NB4 (cell line): ENCODE measurements at regions not wholly inside any gene's neighbourhood (a gene's known extent, or its start where the extent isn't known, plus 50 kb on each side); places are given as distances from the start of the nearest gene placed in this dataset.

Experiments
- DNase-seq: peaks from one replicate; pipeline ENCODE4 v3.0.0; 2010; ENCODE audit warnings: low read depth
- H3K4me3 ChIP-seq: one replicate; pipeline ENCODE4 v1.5.1; 2011; ENCODE audit warnings: mild to moderate bottlenecking, low read depth, low read length, moderate library complexity
- CTCF ChIP-seq: IDR thresholded peaks from one replicate; pipeline ENCODE4 v1.5.1; 2012; ENCODE audit warnings: low read depth, low read length
- MAX ChIP-seq: IDR thresholded peaks from 2 replicates; pipeline ENCODE4 v1.6.1; 2011; ENCODE audit warnings: low read depth, low read length
- MYC ChIP-seq: IDR thresholded peaks from 2 replicates; pipeline ENCODE4 v1.6.1; 2011; ENCODE audit warnings: low read depth, low read length
- POLR2A ChIP-seq: IDR thresholded peaks from 2 replicates; pipeline ENCODE4 v1.6.1; 2011; ENCODE audit warnings: mild to moderate bottlenecking; ENCODE audit not compliant: insufficient read length; ENCODE audit errors: extremely low read depth

DNA sequence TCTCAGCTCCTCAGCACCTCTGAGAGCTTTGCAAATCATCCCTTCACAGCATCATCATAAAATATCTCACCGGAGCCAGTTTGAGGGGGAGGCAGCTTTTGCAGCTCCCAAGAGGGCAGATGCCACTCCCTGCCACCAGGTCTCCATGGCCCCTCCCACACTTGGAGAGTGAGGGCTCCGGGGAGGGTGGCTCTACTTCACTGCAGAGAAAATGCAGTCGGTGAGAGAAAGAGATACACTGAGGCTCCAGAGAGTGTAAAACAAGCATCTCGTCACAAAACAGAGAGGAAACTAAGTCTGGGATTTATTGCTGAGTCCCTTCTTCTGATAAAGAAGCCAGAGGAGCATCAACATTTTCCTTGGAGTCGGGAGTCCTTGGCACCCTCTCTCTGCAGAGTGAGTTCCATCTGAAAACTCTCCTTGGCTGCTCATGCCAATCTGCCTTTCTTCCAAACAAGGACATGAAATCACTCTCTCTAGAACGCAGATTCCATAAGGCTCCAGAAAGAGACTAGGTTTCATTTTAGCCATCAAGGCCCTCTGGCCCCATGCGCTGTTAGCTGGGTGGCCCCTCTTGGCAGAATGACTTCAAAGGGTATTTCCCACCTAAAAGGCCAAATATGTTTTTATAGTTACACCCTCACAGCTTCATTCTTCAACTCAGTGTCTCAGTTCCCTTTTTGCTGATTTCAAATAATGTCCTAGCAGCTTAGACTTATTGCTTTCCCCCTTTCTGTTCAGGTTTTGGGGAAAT is 70.6 kb upstream of the F13A1 start:
- peak; percentile 37 for DNase-seq
- no peak for TF ChIP-seq POLR2A
- no peak for TF ChIP-seq CTCF
- TF ChIP-seq MYC: no peak
- TF ChIP-seq MAX: no peak
- no peak overlapping the region for H3K4me3 ChIP-seq

- TF ChIP-seq MAX: no peak
- TF ChIP-seq CTCF: no peak
- TF ChIP-seq POLR2A: no peak
- no peak for TF ChIP-seq MYC
- DNase-seq: peak; percentile 55
Measured at GRCh38 chr6:6392214-6393068, 72.0 kb upstream of the F13A1 start.

GRCh38 chr6:6393069-6393529 is 72.6 kb upstream of the F13A1 start:
- DNase-seq: no peak
- no peak overlapping the region for H3K4me3 ChIP-seq

More at GRCh38 chr6:6392214-6393068, 72.0 kb upstream of the F13A1 start:
- H3K4me3 ChIP-seq: no peak overlapping the region

GRCh38 chr6:6395581-6396197 is 75.2 kb upstream of the F13A1 start:
- DNase-seq: peak; percentile 82
- H3K4me3 ChIP-seq: no peak overlapping the region
- TF ChIP-seq MAX (no peak), POLR2A (no peak), CTCF (no peak), MYC (no peak)

More at GRCh38 chr6:6393069-6393529, 72.6 kb upstream of the F13A1 start:
- TF ChIP-seq POLR2A (no peak), MYC (no peak), CTCF (no peak), MAX (no peak)

DNA sequence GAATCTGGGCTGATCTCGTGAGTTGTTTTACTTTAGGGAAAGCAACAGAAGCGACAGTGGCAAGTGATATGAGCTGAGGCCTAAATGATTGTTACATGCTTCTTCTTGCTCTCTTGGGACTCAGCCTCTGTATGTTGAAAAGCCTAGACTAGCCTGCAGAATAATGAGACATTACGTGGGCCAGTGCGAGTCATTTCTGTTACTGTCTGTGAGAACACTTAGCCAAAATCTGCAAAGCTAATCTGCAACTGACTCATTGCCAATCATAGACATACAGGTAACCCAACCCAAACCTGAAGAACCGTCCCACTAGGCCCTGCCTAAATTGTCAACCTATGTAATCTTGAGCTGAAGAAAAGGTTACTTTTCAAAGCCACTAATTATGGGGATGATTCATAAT is 77.4 kb upstream of the F13A1 start:
- peak; percentile 70 for DNase-seq
- no peak overlapping the region for H3K4me3 ChIP-seq
- TF ChIP-seq CTCF: no peak
- TF ChIP-seq MAX: no peak
- no peak for TF ChIP-seq POLR2A
- TF ChIP-seq MYC: no peak
